ENCODE measurements at regions not wholly inside any gene's neighbourhood (a gene's known extent, or its start where the extent isn't known, plus 50 kb on each side); places are given as distances from the start of the nearest gene placed in this dataset.

- no peak for DNase-seq (ENCODE audit: low read depth, low spot score)
- no peak for TF ChIP-seq CTCF (IDR thresholded peaks at IDR 0.05; ENCODE audit: low read depth, low read length)
- in situ Hi-C loops (cut with HindIII; ENCODE audit: low sequenced_read_pairs) = no loop called here
- no peak overlapping the region for H3K4me3 ChIP-seq (ENCODE audit: low read depth, low read length)
Measured at GRCh38 chr6:2429460-2429859, 184.1 kb upstream of the GMDS start.

- in situ Hi-C loops (cut with HindIII; ENCODE audit: low sequenced_read_pairs) = no loop called here
- TF ChIP-seq CTCF (IDR thresholded peaks at IDR 0.05; ENCODE audit: low read depth, low read length) = no peak
- no peak overlapping the region for H3K4me3 ChIP-seq (ENCODE audit: low read depth, low read length)
- DNase-seq (ENCODE audit: low read depth, low spot score) = no peak
Measured at GRCh38 chr6:2429032-2429431, 183.6 kb upstream of the GMDS start.

DNA sequence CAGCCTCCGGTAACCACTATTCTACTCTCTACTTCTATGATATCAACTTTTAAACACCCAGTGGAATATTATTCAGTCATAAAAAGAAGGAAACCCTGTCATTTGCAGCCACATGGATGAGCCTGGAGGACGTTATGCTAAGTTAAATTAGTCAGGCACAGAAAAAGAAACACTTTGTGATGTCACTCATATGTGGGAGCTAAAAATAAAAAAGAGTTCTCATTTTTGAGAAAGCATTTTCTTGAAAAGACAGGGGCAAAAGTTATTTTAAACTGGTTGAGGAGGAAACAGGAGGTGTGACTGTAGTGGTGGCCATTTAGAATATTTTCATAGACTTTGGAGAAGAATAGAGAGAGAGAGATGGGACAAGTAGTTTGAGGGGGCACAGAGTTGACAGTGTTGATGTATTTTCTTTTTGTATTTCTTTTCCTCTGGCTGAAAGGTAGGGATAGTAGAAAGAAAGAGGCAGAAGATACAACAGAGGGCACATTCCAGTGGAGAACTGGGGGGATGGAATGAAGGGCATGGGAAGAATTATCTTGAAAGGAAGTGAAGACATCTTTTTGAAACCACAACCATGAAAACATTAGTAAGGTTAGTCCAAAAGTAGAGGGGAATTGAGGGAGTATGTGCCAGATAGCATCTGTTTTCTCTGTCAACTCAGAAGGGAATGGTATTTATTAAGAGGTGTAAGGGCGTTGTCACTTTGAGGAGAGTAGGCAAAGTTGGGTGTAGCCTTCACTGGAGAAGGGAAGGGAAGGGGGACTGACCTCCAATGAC, 181.3 kb upstream of the GMDS start:
- no peak overlapping the region for H3K4me3 ChIP-seq (ENCODE audit: low read depth, low read length)
- in situ Hi-C loops (cut with HindIII; ENCODE audit: low sequenced_read_pairs) = no loop called here
- no peak for TF ChIP-seq CTCF (IDR thresholded peaks at IDR 0.05; ENCODE audit: low read depth, low read length)
- DNase-seq (ENCODE audit: low read depth, low spot score) = peak; percentile 60

GRCh38 chr6:2416128-2416712, 170.8 kb upstream of the GMDS start:
- no peak for DNase-seq (ENCODE audit: low read depth, low spot score)
- in situ Hi-C loops (cut with HindIII; ENCODE audit: low sequenced_read_pairs) = no loop called here
- H3K4me3 ChIP-seq (ENCODE audit: low read depth, low read length) = no peak overlapping the region
- TF ChIP-seq CTCF (IDR thresholded peaks at IDR 0.05; ENCODE audit: low read depth, low read length) = no peak

- no peak for DNase-seq (ENCODE audit: low read depth, low spot score)
- in situ Hi-C loops (cut with HindIII; ENCODE audit: low sequenced_read_pairs) = no loop called here
- no peak overlapping the region for H3K4me3 ChIP-seq (ENCODE audit: low read depth, low read length)
- TF ChIP-seq CTCF (IDR thresholded peaks at IDR 0.05; ENCODE audit: low read depth, low read length) = no peak
Measured at GRCh38 chr6:2414885-2415547, 169.6 kb upstream of the GMDS start.

DNA sequence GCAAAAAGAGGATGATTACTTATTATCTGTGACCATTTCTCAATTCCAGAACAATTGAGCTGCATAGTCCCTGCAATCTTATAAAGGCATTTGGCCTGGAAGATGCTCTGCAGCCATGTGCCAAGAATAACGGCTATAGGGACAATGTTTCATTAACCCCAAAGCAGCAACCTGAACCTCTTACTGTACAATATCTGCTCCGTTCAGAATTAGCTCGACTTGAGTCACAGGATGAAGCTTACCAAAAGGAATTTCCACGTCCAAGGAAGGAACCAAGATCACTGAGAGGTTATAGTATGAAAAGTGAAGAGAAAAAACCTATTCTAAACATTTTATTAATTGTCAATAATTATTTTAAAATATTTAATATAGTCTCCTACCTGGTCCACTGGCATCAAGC, 167.3 kb upstream of the GMDS start:
- in situ Hi-C loops (cut with HindIII; ENCODE audit: low sequenced_read_pairs) = no loop called here
- DNase-seq (ENCODE audit: low read depth, low spot score) = peak; percentile 78
- H3K4me3 ChIP-seq (ENCODE audit: low read depth, low read length) = no peak overlapping the region

More for the DNA sequence above, 167.3 kb upstream of the GMDS start:
- TF ChIP-seq CTCF (IDR thresholded peaks at IDR 0.05; ENCODE audit: low read depth, low read length) = no peak
